ENCODE measurements at regions not wholly inside any gene's neighbourhood (a gene's known extent, or its start where the extent isn't known, plus 50 kb on each side); places are given as distances from the start of the nearest gene placed in this dataset.

GRCh38 chr17:77373299-77374169, 232.8 kb downstream of the SEC14L1 start (continued):
- 0 out of 2 replicates have a peak, but pooled peaks have one; percentile 46 for TF ChIP-seq ARID4B (CRISPR knock-in tag; IDR thresholded peaks at IDR 0.05)
- TF ChIP-seq HNRNPLL (IDR thresholded peaks at IDR 0.05; ENCODE audit: low read depth, low read length, poor library complexity, severe bottlenecking) = peak; percentile 21
- no peak for TF ChIP-seq FOXJ3 (CRISPR knock-in tag; IDR thresholded peaks at IDR 0.05)
- no peak for TF ChIP-seq TEAD4 (IDR thresholded peaks at IDR 0.05; ENCODE audit: low read length)
- no peak for TF ChIP-seq TEAD4 (CRISPR knock-in tag; IDR thresholded peaks at IDR 0.05; ENCODE audit: borderline replicate concordance)
- TF ChIP-seq RBM14 (IDR thresholded peaks at IDR 0.05; ENCODE audit: borderline replicate concordance, insufficient read depth, low read depth, low read length) = no peak
- no peak for TF ChIP-seq MAZ (CRISPR knock-in tag; conservative IDR thresholded peaks at IDR 0.05 in 1 of 2, IDR thresholded peaks at IDR 0.05 in 1 of 2)
- TF ChIP-seq BCL6 (CRISPR knock-in tag; IDR thresholded peaks at IDR 0.05) = no peak
- 0 out of 2 replicates have a peak, but pooled peaks have one; percentile 28 for TF ChIP-seq PHF21A (IDR thresholded peaks at IDR 0.05; ENCODE audit: borderline replicate concordance, low read depth)
- TF ChIP-seq ARID3A (IDR thresholded peaks at IDR 0.05; ENCODE audit: borderline replicate concordance, low read depth, low read length) = no peak
- TF ChIP-seq GABPB1 (CRISPR knock-in tag; IDR thresholded peaks at IDR 0.05) = 0 out of 2 replicates have a peak, but pooled peaks have one; percentile 55
- no peak for TF ChIP-seq CREB5 (CRISPR knock-in tag; IDR thresholded peaks at IDR 0.05)
- TF ChIP-seq DMBX1 (CRISPR knock-in tag; IDR thresholded peaks at IDR 0.05; ENCODE audit: borderline replicate concordance) = no peak
- no peak for TF ChIP-seq BMI1 (IDR thresholded peaks at IDR 0.05; ENCODE audit: low read length)
- TF ChIP-seq CHD1 (IDR thresholded peaks at IDR 0.05; ENCODE audit: low read length) = peak; percentile 14
- TF ChIP-seq JUND (IDR thresholded peaks at IDR 0.05; ENCODE audit: borderline replicate concordance, low read depth, low read length) = no peak
- TF ChIP-seq JUND (tag; IDR thresholded peaks at IDR 0.05; ENCODE audit: borderline replicate concordance, low read depth, low read length) = no peak
- no peak for TF ChIP-seq TCF7L2 (IDR thresholded peaks at IDR 0.05; ENCODE audit: low read depth, low read length)
- TF ChIP-seq SIX5 (IDR thresholded peaks at IDR 0.05; ENCODE audit: borderline replicate concordance in 1 of 2, insufficient read depth in 1 of 2, low read depth in 1 of 2, low read length in 2 of 2) = no peak
